ENCODE measurements at regions not wholly inside any gene's neighbourhood (a gene's known extent, or its start where the extent isn't known, plus 50 kb on each side); places are given as distances from the start of the nearest gene placed in this dataset.
A peak's percentile ranks its signal among the peaks of the same experiment; 100 is the strongest.

DNA sequence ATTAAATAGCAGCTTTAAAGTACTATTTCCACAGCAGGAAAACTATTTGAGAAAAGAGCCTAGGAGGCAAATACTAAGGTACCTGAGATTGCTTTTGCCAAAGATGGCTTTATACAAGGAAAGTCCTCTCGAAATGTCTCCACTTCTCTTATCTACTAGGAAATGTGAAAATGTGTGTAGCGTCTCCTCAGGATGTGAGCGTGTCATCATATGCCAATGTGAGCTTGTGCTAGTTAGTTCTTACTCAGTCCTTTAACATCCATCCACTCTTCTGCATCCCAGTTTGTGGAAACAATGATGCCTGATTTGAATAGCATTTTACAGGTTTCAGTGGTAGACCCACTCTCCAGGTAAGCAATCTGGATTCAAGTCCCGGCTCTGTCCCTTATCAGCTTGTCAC lies 421.0 kb downstream of the DYNC2H1 start:
- no peak overlapping the region for H3K4me3 ChIP-seq
- no peak for TF ChIP-seq CTCF (IDR thresholded peaks at IDR 0.05)
- no peak for DNase-seq (ENCODE audit: low spot score)
- no peak overlapping the region for H3K27ac ChIP-seq

DNA sequence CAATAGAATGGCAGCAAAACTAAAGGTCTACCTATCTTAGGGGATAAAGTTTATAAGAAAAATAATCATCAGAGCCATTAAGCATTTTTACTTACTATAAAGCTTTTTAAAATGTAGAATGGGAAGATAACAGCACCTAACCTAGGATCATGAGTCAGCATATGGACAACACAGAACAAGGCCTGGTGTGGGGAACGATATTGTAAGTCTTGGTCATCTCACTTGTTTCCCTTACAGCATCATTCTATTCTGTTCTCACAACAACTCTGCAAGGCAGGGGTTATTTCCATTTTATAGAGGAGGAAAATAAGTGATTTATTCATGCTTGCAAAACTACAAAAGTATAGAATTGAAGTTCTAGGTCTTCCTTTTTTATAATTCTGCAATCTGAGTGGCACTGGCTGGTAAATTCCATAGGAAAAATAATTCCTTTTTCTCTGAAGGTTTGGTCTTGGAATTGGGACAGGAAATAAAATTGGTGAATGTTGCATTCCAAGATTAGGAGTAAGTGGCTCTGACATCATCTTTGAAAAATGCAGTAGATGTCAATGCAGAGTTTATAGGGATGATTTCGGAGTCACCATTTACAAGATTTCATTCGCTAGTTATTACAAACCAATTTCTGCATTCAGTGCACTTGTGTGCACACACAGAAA lies 423.0 kb downstream of the DYNC2H1 start:
- TF ChIP-seq CTCF (IDR thresholded peaks at IDR 0.05), result no peak
- Histone ChIP-seq H3K27ac (no peak overlapping the region), H3K4me3 (no peak overlapping the region)
- no peak for DNase-seq (ENCODE audit: low spot score)

DNA sequence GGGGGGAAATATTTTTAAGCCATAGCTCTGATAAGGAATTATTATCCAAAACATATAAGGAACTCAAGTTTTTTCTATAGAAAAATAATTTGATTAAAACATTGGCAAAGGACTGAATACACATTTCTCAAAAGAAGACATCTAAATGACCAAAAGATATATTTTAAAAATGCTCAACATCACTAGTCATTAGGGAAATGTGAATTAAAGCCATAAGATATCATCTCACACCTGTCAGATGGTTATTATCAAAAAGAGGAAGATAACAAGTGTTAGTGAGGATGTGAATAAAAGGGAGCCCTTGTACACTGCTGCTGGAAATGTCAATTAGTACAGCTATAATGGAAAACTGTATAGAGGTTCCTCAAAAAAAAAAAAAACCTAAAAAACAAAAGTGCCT lies 425.0 kb downstream of the DYNC2H1 start:
- H3K4me3 ChIP-seq, result no peak overlapping the region
- no peak for DNase-seq (ENCODE audit: low spot score)
- no peak for TF ChIP-seq CTCF (IDR thresholded peaks at IDR 0.05)
- H3K27ac ChIP-seq, result no peak overlapping the region

- no peak for TF ChIP-seq CTCF (IDR thresholded peaks at IDR 0.05)
- H3K4me3 ChIP-seq, result no peak overlapping the region
- H3K27ac ChIP-seq, result no peak overlapping the region
- DNase-seq (ENCODE audit: low spot score), result no peak
Observed at GRCh38 chr11:103534959-103535358, 425.7 kb downstream of the DYNC2H1 start.

DNA sequence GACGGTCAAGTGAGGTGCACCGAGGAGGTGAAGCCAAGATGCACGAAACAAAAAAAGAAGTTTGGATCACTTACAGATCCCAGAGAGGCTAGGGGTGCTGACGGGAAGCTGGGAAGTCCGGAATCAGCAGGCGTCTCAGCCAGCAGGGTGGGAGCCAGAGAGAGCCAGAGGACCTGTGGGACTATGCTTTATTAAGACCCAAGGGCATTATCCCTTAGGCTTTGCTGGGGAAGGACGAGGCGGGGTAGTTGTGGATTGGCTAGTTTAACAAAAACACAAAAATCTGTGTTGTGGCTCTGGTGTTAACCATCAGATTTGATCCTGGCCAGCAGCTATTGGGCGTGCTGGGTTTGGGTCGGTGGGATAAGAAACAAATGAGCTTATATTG lies 427.1 kb downstream of the DYNC2H1 start:
- H3K27ac ChIP-seq, result no peak overlapping the region
- H3K4me3 ChIP-seq, result peak overlapping the region; percentile 41
- TF ChIP-seq CTCF (IDR thresholded peaks at IDR 0.05), result no peak
- DNase-seq (ENCODE audit: low spot score), result no peak

DNA sequence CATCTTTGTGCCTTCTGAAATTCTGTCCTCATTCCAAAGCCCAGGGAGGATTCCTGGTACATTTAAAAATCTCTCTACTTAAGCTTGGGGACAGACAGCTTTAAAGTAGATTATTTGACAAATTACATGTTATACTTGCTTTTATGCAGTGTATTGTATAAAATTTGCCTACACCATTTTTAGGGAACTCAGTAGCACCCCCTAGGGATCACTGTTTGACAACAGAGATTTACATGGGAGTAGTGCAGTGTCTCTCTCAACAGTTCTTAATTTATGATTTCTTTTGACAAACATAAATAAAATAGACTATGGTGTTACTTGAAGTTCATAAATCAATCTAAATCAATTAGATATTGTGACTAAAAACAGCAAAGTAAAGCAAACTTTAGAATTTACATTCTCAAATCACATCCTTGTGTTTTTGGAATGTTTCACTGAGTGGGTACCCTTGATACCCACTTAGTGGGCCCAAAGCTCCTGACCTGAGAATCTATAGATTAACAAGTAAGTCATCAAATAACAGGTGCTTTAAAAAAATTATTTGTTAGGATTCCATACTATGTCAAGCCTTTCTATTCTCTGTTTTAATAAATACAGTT lies 428.8 kb downstream of the DYNC2H1 start:
- H3K27ac ChIP-seq, result no peak overlapping the region
- DNase-seq (ENCODE audit: low spot score), result no peak
- H3K4me3 ChIP-seq, result no peak overlapping the region
- TF ChIP-seq CTCF (IDR thresholded peaks at IDR 0.05), result no peak

- Histone ChIP-seq H3K4me3 (no peak overlapping the region), H3K27ac (no peak overlapping the region)
- DNase-seq (ENCODE audit: low spot score), result no peak
- no peak for TF ChIP-seq CTCF (IDR thresholded peaks at IDR 0.05)
Observed at GRCh38 chr11:103539166-103539565, 429.9 kb downstream of the DYNC2H1 start.
